ENCODE measurements at regions not wholly inside any gene's neighbourhood (a gene's known extent, or its start where the extent isn't known, plus 50 kb on each side); places are given as distances from the start of the nearest gene placed in this dataset.

GRCh38 chr13:85535316-85536084 is 263.7 kb downstream of the SLITRK6 start:
- no peak for DNase-seq

- DNase-seq, result no peak
Measured at GRCh38 chr13:85533911-85534310, 265.3 kb downstream of the SLITRK6 start.

- no peak for DNase-seq
Measured at GRCh38 chr13:85529218-85529594, 270.0 kb downstream of the SLITRK6 start.

- DNase-seq, result no peak
Measured at GRCh38 chr13:85528491-85529217, 270.6 kb downstream of the SLITRK6 start.

GRCh38 chr13:85527316-85527715 is 271.9 kb downstream of the SLITRK6 start:
- DNase-seq, result no peak

GRCh38 chr13:85525411-85525810 is 273.8 kb downstream of the SLITRK6 start:
- no peak for DNase-seq

GRCh38 chr13:85521657-85522056 is 277.6 kb downstream of the SLITRK6 start:
- no peak for DNase-seq

- DNase-seq, result no peak
Measured at GRCh38 chr13:85520445-85520844, 278.8 kb downstream of the SLITRK6 start.

- DNase-seq, result no peak
Measured at GRCh38 chr13:85519363-85519762, 279.9 kb downstream of the SLITRK6 start.

- no peak for DNase-seq
Measured at GRCh38 chr13:85512421-85512820, 286.8 kb downstream of the SLITRK6 start.

GRCh38 chr13:85509512-85509911 is 289.7 kb downstream of the SLITRK6 start:
- no peak for DNase-seq

- no peak for DNase-seq
Measured at GRCh38 chr13:85508683-85509329, 290.4 kb downstream of the SLITRK6 start.

- no peak for DNase-seq
Measured at GRCh38 chr13:85503797-85504196, 295.4 kb downstream of the SLITRK6 start.

GRCh38 chr13:85501616-85502015 is 297.6 kb downstream of the SLITRK6 start:
- no peak for DNase-seq

GRCh38 chr13:85500696-85501256 is 298.4 kb downstream of the SLITRK6 start:
- DNase-seq, result no peak

- no peak for DNase-seq
Measured at GRCh38 chr13:85498774-85499173, 300.4 kb downstream of the SLITRK6 start.

GRCh38 chr13:85497652-85498051 is 301.6 kb downstream of the SLITRK6 start:
- no peak for DNase-seq

GRCh38 chr13:85492283-85492682 is 306.9 kb downstream of the SLITRK6 start:
- DNase-seq, result no peak

GRCh38 chr13:85486663-85487062 is 312.6 kb downstream of the SLITRK6 start:
- no peak for DNase-seq

- DNase-seq, result no peak
Measured at GRCh38 chr13:85473144-85473543, 326.1 kb downstream of the SLITRK6 start.

- DNase-seq, result no peak
Measured at GRCh38 chr13:85469320-85469719, 329.9 kb downstream of the SLITRK6 start.

- DNase-seq, result no peak
Measured at GRCh38 chr13:85462792-85463425, 336.3 kb downstream of the SLITRK6 start.

- no peak for DNase-seq
Measured at GRCh38 chr13:85461621-85462020, 337.6 kb downstream of the SLITRK6 start.
